ENCODE measurements at regions not wholly inside any gene's neighbourhood (a gene's known extent, or its start where the extent isn't known, plus 50 kb on each side); places are given as distances from the start of the nearest gene placed in this dataset.

DNA sequence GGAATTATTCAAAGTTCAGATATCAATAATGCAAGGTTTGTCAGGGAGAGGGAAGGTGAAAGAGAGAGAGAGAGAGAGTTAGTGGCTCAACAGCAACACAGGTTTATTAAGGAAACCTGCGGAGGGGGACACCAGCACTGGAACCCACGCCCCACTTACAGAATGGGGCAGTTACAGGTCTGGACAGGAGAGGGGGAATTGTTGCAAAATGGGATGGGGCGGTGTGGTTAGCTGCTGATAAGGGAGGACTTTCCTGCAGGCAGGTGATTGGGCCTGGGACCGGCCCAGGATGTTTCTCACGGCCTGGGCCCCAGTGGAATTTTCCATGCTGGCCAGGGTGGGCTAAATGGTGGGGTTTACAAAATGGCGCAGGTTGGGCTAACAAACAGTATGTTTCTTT lies 278.2 kb upstream of the SLC16A7 start:
- Histone ChIP-seq H4K20me1 (ENCODE audit: control insufficient read depth, insufficient read depth, insufficient read length) (no peaks in the 10 kb centered on the region), H3K9ac (ENCODE audit: extremely low read depth, insufficient read length, low read length) (no peak overlapping the region), H2BK12ac (ENCODE audit: insufficient read length, low read depth, low read length) (no peak overlapping the region), H3K27me3 (ENCODE audit: insufficient read depth, low read length) (no peaks in the 10 kb centered on the region; the same call in 1 of the 2 replicates), H3K79me2 (ENCODE audit: insufficient read depth, low read length) (no peaks in the 10 kb centered on the region), H2BK120ac (ENCODE audit: low read depth, low read length, poor library complexity, severe bottlenecking) (no peak overlapping the region), H3K27ac (ENCODE audit: insufficient read length, low read depth, low read length) (no peak overlapping the region), H3K23ac (ENCODE audit: insufficient read length, low read depth, low read length) (no peak overlapping the region), H3T11ph (ENCODE audit: low read length) (no peak overlapping the region), H2AFZ (ENCODE audit: low read length) (no peak overlapping the region), H4K5ac (ENCODE audit: insufficient read length, low read depth, low read length) (no peak overlapping the region), H2BK20ac (ENCODE audit: low read depth, low read length, poor library complexity, severe bottlenecking) (no peak overlapping the region), H3K4ac (ENCODE audit: low read depth, low read length) (no peak overlapping the region), H4K8ac (replicated peaks; ENCODE audit: insufficient read length, low read depth, low read length) (no peak overlapping the region), H2BK5ac (ENCODE audit: insufficient read length, low read length) (no peak overlapping the region), H3K79me1 (ENCODE audit: insufficient read depth, low read depth, low read length, poor library complexity, severe bottlenecking) (no peaks in the 10 kb centered on the region), H4K91ac (ENCODE audit: insufficient read length, low read depth, low read length) (no peak overlapping the region), H3K18ac (ENCODE audit: insufficient read length, low read depth, low read length) (no peak overlapping the region), H2AK5ac (ENCODE audit: insufficient read length, low read length) (no peak overlapping the region), H3K9me3 (ENCODE audit: control insufficient read depth, low read depth, low read length) (no peaks in the 10 kb centered on the region), H3K4me1 (ENCODE audit: insufficient read depth, low read length) (no peaks in the 10 kb centered on the region; the same call in 1 of the 2 replicates), H2BK15ac (ENCODE audit: low read depth, low read length) (no peak overlapping the region), H3K23me2 (ENCODE audit: insufficient read length, low read depth, low read length, poor library complexity, severe bottlenecking) (no peaks in the 10 kb centered on the region), H3K4me2 (ENCODE audit: insufficient read depth, insufficient read length, low read length) (no peak overlapping the region), H3K56ac (ENCODE audit: insufficient read length, low read depth, low read length) (no peak overlapping the region), H3K14ac (ENCODE audit: insufficient read depth, low read length) (no peak overlapping the region; the same call in 1 of the 2 replicates)
- Mint-ChIP-seq H3K4me1 (peaks cover 11 to 27% of the 10 kb centered on the region in 2 experiments; a peak in 2 of 4 replicates), H3K27me3 (ENCODE audit: low read depth) (peaks cover 13% of the 10 kb centered on the region), H3K36me3 (ENCODE audit: insufficient read depth in 1 of 3, low read depth in 3 of 3) (peaks cover 8 to 29% (median 12%) of the 10 kb centered on the region in 3 experiments), H3K4me3 (0 out of 5 replicates have a peak overlapping the region, but pooled peaks of 1 of the 2 experiments have one; percentile 3), H3K9me3 (peaks cover 0 to 1% of the 10 kb centered on the region in 2 experiments; a peak in 3 of 5 replicates), H3K27ac (peak overlapping the region in 2 of 3 experiments; percentile 10; a peak in 3 of 7 replicates)
- TF ChIP-seq CTCF (conservative IDR thresholded peaks at IDR 0.05), result no peak
- WGBS (ENCODE audit: extremely low coverage, insufficient read length, low lambda C conversion rate), result no CpG with 5 or more reads among the region's 6 CpGs
- peak; percentile 89 for DNase-seq
